ENCODE measurements at regions not wholly inside any gene's neighbourhood (a gene's known extent, or its start where the extent isn't known, plus 50 kb on each side); places are given as distances from the start of the nearest gene placed in this dataset.

GRCh38 chr14:42527141-42527540, 920.5 kb downstream of the LRFN5 start:
- TF ChIP-seq CTCF (IDR thresholded peaks at IDR 0.05; ENCODE audit: low read depth, low read length): no peak
- no peak overlapping the region for H3K4me3 ChIP-seq (ENCODE audit: low read depth, low read length)

DNA sequence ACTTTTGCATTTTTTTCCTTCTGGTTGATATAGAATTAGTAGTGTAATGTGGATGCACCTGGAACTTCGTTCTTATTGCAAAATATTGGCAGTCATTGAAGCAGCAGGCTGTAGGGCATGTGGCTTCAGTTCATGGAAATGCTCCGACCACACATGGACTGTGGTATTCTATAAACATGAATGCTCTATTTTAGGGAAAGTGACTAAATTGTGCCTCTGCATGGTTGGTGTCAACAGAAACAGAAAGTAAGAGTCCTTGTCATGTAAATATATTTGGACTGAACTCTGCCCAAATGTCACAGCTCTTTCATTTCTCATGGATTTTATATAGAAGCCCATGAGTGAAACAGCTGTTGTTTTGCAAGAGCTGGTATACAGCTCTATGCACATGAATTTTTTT, 917.0 kb downstream of the LRFN5 start:
- no peak for TF ChIP-seq CTCF (IDR thresholded peaks at IDR 0.05; ENCODE audit: low read depth, low read length)
- no peak overlapping the region for H3K4me3 ChIP-seq (ENCODE audit: low read depth, low read length)

GRCh38 chr14:42517806-42518500, 911.3 kb downstream of the LRFN5 start:
- H3K4me3 ChIP-seq (ENCODE audit: low read depth, low read length): no peak overlapping the region
- no peak for TF ChIP-seq CTCF (IDR thresholded peaks at IDR 0.05; ENCODE audit: low read depth, low read length)

DNA sequence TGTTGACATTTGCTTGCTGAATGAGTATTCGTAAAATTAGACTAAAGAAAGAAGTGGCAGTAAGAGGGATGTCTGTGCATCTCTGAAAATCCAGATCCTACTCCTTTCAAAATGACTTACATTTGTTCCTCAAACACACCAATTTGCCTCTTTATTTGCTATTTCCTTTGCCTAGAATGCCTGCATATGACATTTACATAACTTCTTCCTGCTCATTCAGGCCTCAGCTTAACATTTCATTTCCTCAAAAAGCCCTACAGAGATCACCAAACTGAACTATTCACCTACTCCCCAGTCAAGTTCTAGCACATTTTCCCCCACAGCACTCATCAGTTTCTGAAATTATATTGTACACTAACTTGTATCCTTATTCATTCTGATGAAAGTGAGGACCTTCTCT, 907.2 kb downstream of the LRFN5 start:
- no peak overlapping the region for H3K4me3 ChIP-seq (ENCODE audit: low read depth, low read length)
- no peak for TF ChIP-seq CTCF (IDR thresholded peaks at IDR 0.05; ENCODE audit: low read depth, low read length)

DNA sequence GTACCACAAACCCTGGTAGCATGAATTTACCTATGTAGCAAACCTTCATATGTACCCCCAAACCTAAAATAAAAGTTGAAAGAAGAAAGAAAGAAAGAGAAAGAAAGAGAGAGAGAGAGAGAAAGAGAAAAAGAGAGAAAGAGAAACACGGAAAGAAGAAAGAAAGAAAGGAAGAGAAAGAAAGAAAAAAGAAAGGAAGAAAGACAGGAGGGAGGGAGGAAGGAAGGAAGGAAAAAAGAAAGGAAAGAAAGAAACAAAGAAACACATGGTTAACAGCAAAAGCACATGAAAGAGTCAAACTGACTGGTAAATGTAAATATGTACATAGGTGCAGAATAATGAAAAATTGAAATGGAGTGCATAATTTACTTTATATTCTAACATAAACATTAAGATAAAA, 903.4 kb downstream of the LRFN5 start:
- no peak for TF ChIP-seq CTCF (IDR thresholded peaks at IDR 0.05; ENCODE audit: low read depth, low read length)

DNA sequence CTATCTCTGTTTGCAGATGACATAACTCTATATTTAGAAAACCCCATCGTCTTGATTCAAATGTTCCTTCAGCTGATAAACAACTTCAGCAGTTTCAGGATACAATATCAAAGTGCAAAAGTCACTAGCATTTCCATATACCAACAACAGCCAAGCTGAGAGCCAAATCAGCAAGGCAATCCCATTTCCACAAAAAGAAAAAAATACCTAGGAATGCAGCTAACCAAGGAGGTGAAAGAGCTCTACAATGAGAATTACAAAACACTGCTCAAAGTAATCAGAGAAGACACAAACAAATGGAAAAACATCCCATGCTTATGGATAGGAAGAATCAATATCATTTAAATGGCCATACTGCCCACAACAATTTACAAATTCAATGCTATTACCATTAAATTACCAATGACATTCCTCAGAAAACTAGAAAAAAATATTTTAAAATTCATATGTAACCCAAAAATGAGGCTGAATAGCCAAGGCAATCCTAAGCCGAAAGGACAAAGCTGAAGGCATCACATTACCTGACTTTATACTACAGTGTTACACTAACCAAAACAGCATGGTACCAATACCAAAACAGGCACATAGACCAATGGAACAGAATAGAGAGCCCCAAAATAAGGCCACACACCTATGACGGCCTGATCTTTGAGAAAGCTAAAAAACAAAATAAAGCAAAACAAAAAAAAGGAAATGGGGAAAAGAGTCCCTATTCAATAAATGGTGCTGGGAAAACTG, 901.7 kb downstream of the LRFN5 start:
- H3K4me3 ChIP-seq (ENCODE audit: low read depth, low read length): no peak overlapping the region
- TF ChIP-seq CTCF (IDR thresholded peaks at IDR 0.05; ENCODE audit: low read depth, low read length): no peak

More for the DNA sequence above, 903.4 kb downstream of the LRFN5 start:
- no peak overlapping the region for H3K4me3 ChIP-seq (ENCODE audit: low read depth, low read length)

DNA sequence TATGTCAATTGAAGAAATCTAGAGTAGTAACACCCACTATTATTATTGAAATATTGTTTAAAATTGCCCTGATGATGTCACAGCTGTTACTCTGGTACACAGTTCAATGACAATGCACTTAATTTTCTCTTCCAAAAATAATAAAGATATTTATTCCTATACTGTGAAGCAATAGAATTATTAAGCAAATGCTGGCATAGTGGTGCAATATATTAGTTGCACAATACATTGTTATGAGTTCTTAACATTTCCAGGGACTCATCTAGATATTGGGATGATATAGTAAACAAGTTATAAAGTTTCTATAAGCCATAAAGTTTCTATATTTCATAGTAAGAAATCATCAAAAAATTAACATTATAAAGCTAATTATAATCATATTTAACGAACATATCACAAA, 897.8 kb downstream of the LRFN5 start:
- no peak overlapping the region for H3K4me3 ChIP-seq (ENCODE audit: low read depth, low read length)
- TF ChIP-seq CTCF (IDR thresholded peaks at IDR 0.05; ENCODE audit: low read depth, low read length): no peak

All from WI38 (cell line).